Endothelial cell (in vitro differentiated cells): ENCODE measurements at regions not wholly inside any gene's neighbourhood (a gene's known extent, or its start where the extent isn't known, plus 50 kb on each side); places are given as distances from the start of the nearest gene placed in this dataset.

ENCODE experiments used
- DNase-seq: peaks from one replicate; pipeline ENCODE4 v3.0.0; 2021; ENCODE audit warnings: low spot score
- H3K27ac Mint-ChIP-seq: one replicate; pipeline ENCODE4 v1.8.0; 2021; ENCODE audit warnings: mixed read lengths, inconsistent platforms; ENCODE audit not compliant: unreplicated experiment
- H3K27me3 Mint-ChIP-seq: one replicate; pipeline ENCODE4 v1.8.0; 2021; ENCODE audit warnings: mild to moderate bottlenecking, moderate library complexity, mixed read lengths, inconsistent platforms; ENCODE audit not compliant: unreplicated experiment
- H3K36me3 Mint-ChIP-seq: one replicate; pipeline ENCODE4 v1.8.0; 2021; ENCODE audit warnings: mild to moderate bottlenecking, low read depth, mixed read lengths, inconsistent platforms; ENCODE audit not compliant: unreplicated experiment
- H3K4me1 Mint-ChIP-seq: one replicate; pipeline ENCODE4 v1.8.0; 2021; ENCODE audit warnings: mild to moderate bottlenecking, mixed read lengths, inconsistent platforms; ENCODE audit not compliant: unreplicated experiment
- H3K4me3 Mint-ChIP-seq: one replicate; pipeline ENCODE4 v1.8.0; 2021; ENCODE audit warnings: mild to moderate bottlenecking, mixed read lengths, inconsistent platforms; ENCODE audit not compliant: unreplicated experiment
- H3K9me3 Mint-ChIP-seq: one replicate; pipeline ENCODE4 v1.8.0; 2021; ENCODE audit warnings: mixed read lengths, inconsistent platforms; ENCODE audit not compliant: unreplicated experiment
- TF ChIP-seq, protein P1 (sequence below): fragments of 200-600 bp; sonication (generic); IDR thresholded peaks from one replicate; pipeline ENCODE4 v1.5.0; 2021; ENCODE audit warnings: antibody characterized with exemption; ENCODE audit not compliant: unreplicated experiment

DNA sequence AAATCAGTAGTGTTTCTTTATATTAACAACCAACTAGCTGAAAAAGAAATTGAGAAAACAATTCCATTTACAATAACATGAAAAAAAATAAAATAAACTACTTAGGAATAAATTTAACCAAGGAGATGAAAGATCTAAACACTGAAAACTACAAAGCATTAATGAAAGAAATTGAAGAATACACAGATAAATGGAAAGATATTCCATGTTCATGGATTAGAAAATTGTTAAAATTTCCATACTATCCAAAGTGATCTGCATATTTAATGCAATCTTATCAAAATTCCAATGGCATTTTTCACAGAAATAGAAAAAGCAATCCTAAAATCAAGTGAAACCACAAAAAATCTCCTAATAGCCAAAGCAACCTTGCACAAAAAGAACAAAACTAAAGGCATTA is 320.2 kb upstream of the GRAMD2B start:
- TF ChIP-seq, protein P1, sequence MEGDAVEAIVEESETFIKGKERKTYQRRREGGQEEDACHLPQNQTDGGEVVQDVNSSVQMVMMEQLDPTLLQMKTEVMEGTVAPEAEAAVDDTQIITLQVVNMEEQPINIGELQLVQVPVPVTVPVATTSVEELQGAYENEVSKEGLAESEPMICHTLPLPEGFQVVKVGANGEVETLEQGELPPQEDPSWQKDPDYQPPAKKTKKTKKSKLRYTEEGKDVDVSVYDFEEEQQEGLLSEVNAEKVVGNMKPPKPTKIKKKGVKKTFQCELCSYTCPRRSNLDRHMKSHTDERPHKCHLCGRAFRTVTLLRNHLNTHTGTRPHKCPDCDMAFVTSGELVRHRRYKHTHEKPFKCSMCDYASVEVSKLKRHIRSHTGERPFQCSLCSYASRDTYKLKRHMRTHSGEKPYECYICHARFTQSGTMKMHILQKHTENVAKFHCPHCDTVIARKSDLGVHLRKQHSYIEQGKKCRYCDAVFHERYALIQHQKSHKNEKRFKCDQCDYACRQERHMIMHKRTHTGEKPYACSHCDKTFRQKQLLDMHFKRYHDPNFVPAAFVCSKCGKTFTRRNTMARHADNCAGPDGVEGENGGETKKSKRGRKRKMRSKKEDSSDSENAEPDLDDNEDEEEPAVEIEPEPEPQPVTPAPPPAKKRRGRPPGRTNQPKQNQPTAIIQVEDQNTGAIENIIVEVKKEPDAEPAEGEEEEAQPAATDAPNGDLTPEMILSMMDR: no peak

DNA sequence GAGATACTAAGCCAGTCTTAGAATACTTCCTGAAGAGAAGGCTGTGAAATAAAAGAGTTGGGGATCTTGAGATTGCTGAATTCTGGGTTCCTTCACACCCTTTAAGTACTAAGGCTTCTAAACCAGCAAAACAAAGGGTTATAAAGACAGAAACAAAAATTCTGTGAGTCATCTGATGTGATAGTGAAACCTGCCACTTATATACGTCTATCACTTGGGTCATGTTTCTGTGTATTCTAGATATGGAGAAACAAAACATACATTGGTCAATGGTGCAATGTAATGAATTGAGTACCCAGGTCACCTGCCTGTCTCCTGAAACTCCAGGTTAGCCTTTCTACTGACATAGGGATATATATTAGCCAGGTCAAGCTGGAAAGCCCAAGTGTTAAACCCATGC is 319.3 kb upstream of the GRAMD2B start:
- H3K27me3 Mint-ChIP-seq: no peaks in the 10 kb centered on the region
- TF ChIP-seq, protein P1: no peak
- no peaks in the 10 kb centered on the region for H3K36me3 Mint-ChIP-seq
- H3K4me1 Mint-ChIP-seq: no peaks in the 10 kb centered on the region
- no peak overlapping the region for H3K27ac Mint-ChIP-seq
- H3K4me3 Mint-ChIP-seq: no peak overlapping the region
- DNase-seq: no peak
- H3K9me3 Mint-ChIP-seq: no peaks in the 10 kb centered on the region

More for the DNA sequence above, 320.2 kb upstream of the GRAMD2B start:
- H3K4me3 Mint-ChIP-seq: no peak overlapping the region
- H3K4me1 Mint-ChIP-seq: no peaks in the 10 kb centered on the region
- no peaks in the 10 kb centered on the region for H3K36me3 Mint-ChIP-seq
- no peak for DNase-seq
- no peaks in the 10 kb centered on the region for H3K9me3 Mint-ChIP-seq
- H3K27ac Mint-ChIP-seq: no peak overlapping the region
- no peaks in the 10 kb centered on the region for H3K27me3 Mint-ChIP-seq

DNA sequence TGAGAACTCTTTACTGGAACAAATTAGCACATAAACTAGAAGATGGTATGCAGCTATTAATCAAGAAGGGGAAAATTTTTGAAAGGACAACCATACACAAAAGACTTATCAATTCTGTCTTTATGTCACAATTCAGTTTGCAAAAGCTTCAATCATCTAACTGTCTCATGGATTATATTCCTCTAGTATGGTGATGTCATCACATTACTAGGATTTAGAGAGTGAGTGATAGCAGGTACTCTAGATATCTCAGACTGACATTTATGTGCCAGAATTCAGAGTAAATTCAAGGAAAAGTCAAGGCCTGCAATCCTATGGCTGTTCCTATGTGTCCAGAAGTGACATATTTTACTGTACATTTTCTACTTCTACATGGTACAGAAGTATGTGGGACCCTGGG is 318.9 kb upstream of the GRAMD2B start:
- no peaks in the 10 kb centered on the region for H3K9me3 Mint-ChIP-seq
- TF ChIP-seq, protein P1: no peak
- no peaks in the 10 kb centered on the region for H3K4me1 Mint-ChIP-seq
- H3K4me3 Mint-ChIP-seq: no peak overlapping the region
- H3K36me3 Mint-ChIP-seq: no peaks in the 10 kb centered on the region
- H3K27ac Mint-ChIP-seq: no peak overlapping the region
- no peaks in the 10 kb centered on the region for H3K27me3 Mint-ChIP-seq
- DNase-seq: no peak

DNA sequence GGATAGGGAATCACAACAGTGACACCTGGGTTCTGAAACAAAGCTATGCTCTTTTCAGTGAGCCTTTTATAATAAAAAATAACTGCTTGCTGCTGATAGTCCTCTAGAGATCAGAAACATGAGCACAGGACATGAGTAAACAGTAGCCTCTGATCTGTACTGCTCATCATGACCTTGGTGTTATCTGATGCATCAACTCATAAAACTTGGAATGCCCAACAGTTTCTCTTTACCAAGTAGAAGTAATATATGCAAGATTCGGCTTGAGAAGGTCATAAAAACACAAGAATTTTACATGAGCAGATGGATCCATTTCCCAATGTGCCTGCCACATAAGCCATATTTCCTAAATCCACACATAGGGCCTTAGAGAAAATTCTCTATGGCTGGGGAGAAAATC is 318.3 kb upstream of the GRAMD2B start:
- no peak overlapping the region for H3K27ac Mint-ChIP-seq
- H3K27me3 Mint-ChIP-seq: no peaks in the 10 kb centered on the region
- DNase-seq: no peak
- H3K4me1 Mint-ChIP-seq: no peaks in the 10 kb centered on the region
- TF ChIP-seq, protein P1: no peak
- no peaks in the 10 kb centered on the region for H3K9me3 Mint-ChIP-seq
- no peaks in the 10 kb centered on the region for H3K36me3 Mint-ChIP-seq
- H3K4me3 Mint-ChIP-seq: no peak overlapping the region

DNA sequence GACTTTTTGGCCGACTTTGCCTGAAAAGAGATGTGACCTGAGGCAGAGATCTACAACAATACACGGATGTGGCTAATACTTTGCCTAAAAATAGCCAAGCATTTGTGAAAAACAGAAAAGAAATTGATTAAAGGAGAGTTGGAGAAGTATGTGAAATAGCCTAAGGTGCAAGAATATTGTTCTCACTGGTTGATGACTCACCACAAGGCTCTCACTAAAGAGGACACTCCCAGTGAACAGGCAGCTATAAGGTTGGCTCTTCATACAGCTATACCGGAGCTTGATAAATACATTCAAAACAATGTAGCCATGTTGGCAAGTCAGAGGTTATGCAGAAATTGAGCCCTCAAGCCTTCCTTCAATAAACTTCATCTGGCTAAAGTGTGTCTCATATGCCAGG is 317.2 kb upstream of the GRAMD2B start:
- H3K27ac Mint-ChIP-seq: no peak overlapping the region
- H3K4me1 Mint-ChIP-seq: no peaks in the 10 kb centered on the region
- H3K36me3 Mint-ChIP-seq: no peaks in the 10 kb centered on the region
- TF ChIP-seq, protein P1: no peak
- no peak overlapping the region for H3K4me3 Mint-ChIP-seq
- H3K9me3 Mint-ChIP-seq: no peaks in the 10 kb centered on the region
- no peak for DNase-seq
- H3K27me3 Mint-ChIP-seq: no peaks in the 10 kb centered on the region
